HG03175 (cell line): ENCODE measurements at regions not wholly inside any gene's neighbourhood (a gene's known extent, or its start where the extent isn't known, plus 50 kb on each side); places are given as distances from the start of the nearest gene placed in this dataset.
"Not testable (repeated sequence)": the region's sequence is repeated elsewhere in the genome, so short reads cannot be mapped to it uniquely, and the experiment has no call there.

Experiments
- ATAC-seq: cut with Tn5 transposase; IDR thresholded peaks from one replicate; pipeline ENCODE4 v1.9.1; 2021; ENCODE audit warnings: mild to moderate bottlenecking, moderate library complexity; ENCODE audit not compliant: unreplicated experiment

- ATAC-seq, result no peak
Observed at GRCh38 chr1:58206749-58207148, 339.8 kb downstream of the OMA1 start.

GRCh38 chr1:58204284-58204683 is 342.2 kb downstream of the OMA1 start:
- ATAC-seq, result no peak

GRCh38 chr1:58201492-58202106 is 344.9 kb downstream of the OMA1 start:
- ATAC-seq, result no peak

- no peak for ATAC-seq
Observed at GRCh38 chr1:58200437-58200836, 346.1 kb downstream of the OMA1 start.

GRCh38 chr1:58197811-58198210 is 348.7 kb downstream of the OMA1 start:
- ATAC-seq, result no peak

- no peak for ATAC-seq
Observed at GRCh38 chr1:58190267-58190988, 356.1 kb downstream of the OMA1 start.

GRCh38 chr1:58189453-58189852 is 357.1 kb downstream of the OMA1 start:
- ATAC-seq, result no peak

GRCh38 chr1:58183286-58183685 is 363.2 kb downstream of the OMA1 start:
- no peak for ATAC-seq

GRCh38 chr1:58180537-58180936 is 366.0 kb downstream of the OMA1 start:
- ATAC-seq, result no peak

- not testable (repeated sequence) for ATAC-seq
Observed at GRCh38 chr1:58169160-58169559, 377.4 kb downstream of the OMA1 start.

GRCh38 chr1:58167131-58167530 is 379.4 kb downstream of the OMA1 start:
- not testable (repeated sequence) for ATAC-seq

GRCh38 chr1:58166417-58166816 is 380.1 kb downstream of the OMA1 start:
- ATAC-seq, result no peak

GRCh38 chr1:58165073-58165472 is 381.5 kb downstream of the OMA1 start:
- ATAC-seq, result no peak

GRCh38 chr1:58162952-58163550 is 383.5 kb downstream of the OMA1 start:
- peak; percentile 61 for ATAC-seq

GRCh38 chr1:58159434-58159830 is 387.1 kb downstream of the OMA1 start:
- no peak for ATAC-seq

- no peak for ATAC-seq
Observed at GRCh38 chr1:58158506-58159433, 387.8 kb downstream of the OMA1 start.

GRCh38 chr1:58158016-58158415 is 388.5 kb downstream of the OMA1 start:
- no peak for ATAC-seq

- no peak for ATAC-seq
Observed at GRCh38 chr1:58157256-58157655, 389.3 kb downstream of the OMA1 start.

- no peak for ATAC-seq
Observed at GRCh38 chr1:58156831-58157230, 389.7 kb downstream of the OMA1 start.

GRCh38 chr1:58156124-58156468 is 390.4 kb downstream of the OMA1 start:
- peak; percentile 83 for ATAC-seq

GRCh38 chr1:58155418-58156123 is 391.0 kb downstream of the OMA1 start:
- peak; percentile 71 for ATAC-seq
